22Rv1 (cell line): ENCODE measurements at regions not wholly inside any gene's neighbourhood (a gene's known extent, or its start where the extent isn't known, plus 50 kb on each side); places are given as distances from the start of the nearest gene placed in this dataset.

Source experiments
- H3K27ac ChIP-seq: fragments of 450-650 bp; 2 replicates; pipeline ENCODE4 v1.5.1; 2017
- CTCF ChIP-seq: fragments of 450-650 bp; IDR thresholded peaks from 2 replicates; pipeline ENCODE4 v1.5.1; 2017; ENCODE audit warnings: mild to moderate bottlenecking
- ZFX ChIP-seq: fragments of 450-650 bp; IDR thresholded peaks from 2 replicates; pipeline ENCODE4 v1.6.1; 2017; ENCODE audit warnings: antibody characterized with exemption, borderline replicate concordance

DNA sequence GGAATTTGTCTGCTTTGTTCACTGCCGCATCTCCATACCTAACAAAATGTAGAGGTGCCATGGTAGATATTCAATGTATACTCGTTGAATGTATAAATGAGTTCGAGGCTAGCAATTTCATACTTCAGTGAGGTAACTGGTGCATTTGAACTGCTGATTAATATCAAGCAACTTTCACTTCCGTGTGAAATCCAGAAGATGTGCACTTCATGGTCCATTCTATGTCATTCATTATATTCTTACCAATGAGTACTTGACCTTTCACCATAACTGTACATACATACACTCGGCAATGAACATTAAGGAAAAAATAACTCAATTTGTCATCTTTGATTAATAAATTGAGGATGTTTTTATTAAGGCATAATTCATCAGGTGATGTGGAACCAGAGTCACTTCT is 598.5 kb downstream of the ZNF385D start:
- no peak for TF ChIP-seq ZFX
- TF ChIP-seq CTCF, result no peak
- no peak overlapping the region for H3K27ac ChIP-seq

- H3K27ac ChIP-seq, result no peak overlapping the region
- TF ChIP-seq ZFX, result no peak
- no peak for TF ChIP-seq CTCF
Measured at GRCh38 chr3:21142949-21143348, 608.1 kb downstream of the ZNF385D start.

- TF ChIP-seq CTCF, result no peak
- H3K27ac ChIP-seq, result no peak overlapping the region
Measured at GRCh38 chr3:21142031-21142430, 609.0 kb downstream of the ZNF385D start.

GRCh38 chr3:21140785-21141184 is 610.2 kb downstream of the ZNF385D start:
- no peak overlapping the region for H3K27ac ChIP-seq
- TF ChIP-seq ZFX (no peak), CTCF (no peak)

DNA sequence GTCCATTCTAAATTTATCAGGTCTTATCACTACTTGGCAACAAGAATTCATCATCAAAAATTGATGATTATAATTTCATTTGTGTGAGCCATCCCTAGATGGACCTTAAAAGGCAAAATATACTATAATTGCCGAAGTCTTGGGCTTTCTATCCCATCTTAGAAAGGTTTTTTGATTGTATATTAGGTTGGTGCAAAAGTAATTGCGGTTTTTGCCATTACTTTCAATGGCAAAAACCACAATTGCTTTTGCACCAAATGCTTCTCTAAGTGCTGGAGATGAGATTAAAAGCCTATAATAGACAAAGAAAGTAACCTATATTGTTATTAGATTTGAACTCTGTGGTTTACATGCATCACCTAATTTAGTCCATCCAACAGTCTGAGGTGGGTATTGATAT is 612.9 kb downstream of the ZNF385D start:
- no peak overlapping the region for H3K27ac ChIP-seq
- no peak for TF ChIP-seq CTCF
- no peak for TF ChIP-seq ZFX

GRCh38 chr3:21132896-21133295 is 618.1 kb downstream of the ZNF385D start:
- H3K27ac ChIP-seq, result no peak overlapping the region
- TF ChIP-seq ZFX (no peak), CTCF (no peak)

DNA sequence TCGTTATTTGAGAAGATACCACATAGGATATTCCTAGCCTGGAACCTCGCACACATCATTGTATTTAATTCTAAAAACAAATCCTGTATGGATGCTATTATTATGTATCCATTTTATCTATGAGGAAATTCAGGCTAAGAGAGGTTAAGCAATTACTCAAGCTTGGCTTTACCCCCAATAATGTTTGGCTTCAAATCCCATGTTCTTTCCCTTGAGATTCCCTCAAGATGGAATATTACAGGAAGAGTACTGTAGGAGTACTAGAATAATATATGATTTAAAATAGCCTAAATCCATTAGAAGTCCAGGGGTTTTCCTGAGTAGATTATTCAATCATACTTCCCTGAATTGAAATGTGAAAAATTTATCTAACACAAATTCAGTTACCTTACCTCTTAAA is 630.2 kb downstream of the ZNF385D start:
- TF ChIP-seq ZFX (no peak), CTCF (no peak)
- no peak overlapping the region for H3K27ac ChIP-seq
